Uterus (tissue), 2 donors: ENCODE measurements at regions not wholly inside any gene's neighbourhood (a gene's known extent, or its start where the extent isn't known, plus 50 kb on each side); places are given as distances from the start of the nearest gene placed in this dataset.

Source experiments
- CTCF ChIP-seq, 4 experiments: fragments of 200-600 bp in 2 of 4; fragments of 450-650 bp in 2 of 4; sonication (generic) in 2 of 4; IDR thresholded peaks; one replicate each; pipeline ENCODE4 v1.5.1; 2016 to 2019; ENCODE audit warnings: antibody characterized with exemption in 4 of 4, mild to moderate bottlenecking in 2 of 4, moderate library complexity in 1 of 4
- POLR2A ChIP-seq, 2 donors: fragments of 450-650 bp; IDR thresholded peaks; one replicate each; pipeline ENCODE4 v1.6.1; 2016; ENCODE audit warnings: antibody characterized with exemption in 2 of 2, mild to moderate bottlenecking in 1 of 2, moderate library complexity in 1 of 2

GRCh38 chr10:42488416-42488815 lies 150.0 kb downstream of the ZNF33B start:
- TF ChIP-seq CTCF (IDR thresholded peaks at IDR 0.05), result no peak
- TF ChIP-seq POLR2A (IDR thresholded peaks at IDR 0.05), result no peak
